Right lobe of liver (tissue), 6 donors: ENCODE measurements at regions not wholly inside any gene's neighbourhood (a gene's known extent, or its start where the extent isn't known, plus 50 kb on each side); places are given as distances from the start of the nearest gene placed in this dataset.

Experiments used
- ATAC-seq, 4 donors: fragments of 200-7000 bp; cut with Tn5 transposase; one replicate each; pipeline ENCODE4 v1.9.1; 2020; ENCODE audit warnings: mild to moderate bottlenecking in 4 of 4, moderate library complexity in 4 of 4
- DNase-seq, 3 donors: peaks; one replicate each; pipeline ENCODE4 v3.0.0-alpha.2; 2020
- H3K27ac ChIP-seq, 3 donors: fragments of 200-600 bp; one replicate each; pipeline ENCODE4 v1.8.0; 2022
- H3K27me3 ChIP-seq, 2 donors: fragments of 200-600 bp; one replicate each; pipeline ENCODE4 v1.8.0; 2022
- H3K36me3 ChIP-seq, 4 donors: fragments of 200-600 bp; sonication (generic) in 1 of 4; one replicate each; pipeline versions ENCODE4 v1.5.1 to v1.8.0; 2017 to 2022; ENCODE audit warnings: control low read depth in 1 of 4
- H3K4me1 ChIP-seq, 4 donors: fragments of 200-600 bp; sonication (generic) in 1 of 4; one replicate each; pipeline versions ENCODE4 v1.5.1 to v1.8.0; 2017 to 2022; ENCODE audit warnings: control low read depth in 1 of 4
- H3K4me3 ChIP-seq, 3 donors: fragments of 200-600 bp; one replicate each; pipeline ENCODE4 v1.8.0; 2022
- H3K9me3 ChIP-seq, 4 donors: fragments of 200-600 bp; sonication (generic) in 1 of 4; one replicate each; pipeline versions ENCODE4 v1.5.1 to v1.8.0; 2017 to 2022; ENCODE audit warnings: control low read depth in 1 of 4
- POLR2A ChIP-seq: fragments of 450-650 bp; IDR thresholded peaks from one replicate; pipeline ENCODE4 v1.6.1; 2017; ENCODE audit warnings: antibody characterized with exemption, mild to moderate bottlenecking
- WGBS: methylation state at CpG from one replicate; pipeline ENCODE4 v1.1.6; 2018; ENCODE audit warnings: low coverage, low lambda C conversion rate; ENCODE audit not compliant: insufficient coverage; ENCODE audit errors: missing lambda C conversion rate; 5-methylcytosine and 5-hydroxymethylcytosine counted together
- intact Hi-C, 2 donors: fragments of 100-400 bp; cut with DNase I; formaldehyde crosslinking; loops; one replicate each; pipeline versions ENCODE4 v1.11.2 to v1.14.1; 2022
- TF ChIP-seq, protein P1 (sequence below), 4 donors: fragments of 200-600 bp in 3 of 4; fragments of 450-650 bp in 1 of 4; IDR thresholded peaks; one replicate each; pipeline versions ENCODE4 v1.5.1 to v1.8.0; 2016 to 2022; ENCODE audit warnings: antibody characterized with exemption in 4 of 4, mild to moderate bottlenecking in 2 of 4
- donor health status: DM: no; HTN: yes; CAD: no.
- donor health status: DM: no; HTN: no; CAD: no.
- donor health status: DM: no; HTN: no; CAD: no.
- donor health status: DM: no; HTN: yes; CAD: no.
- donor health status: DM: no; HTN: yes; CAD: no.

- Histone ChIP-seq H3K27me3 (no peaks in the 10 kb centered on the region), H3K9me3 (no peaks in the 10 kb centered on the region), H3K27ac (no peak overlapping the region), H3K36me3 (no peaks in the 10 kb centered on the region), H3K4me1 (no peaks in the 10 kb centered on the region), H3K4me3 (no peak overlapping the region)
- ATAC-seq (no peak), DNase-seq (no peak)
- WGBS, result 68% methylated on average over 9 of the region's 16 CpGs
- no peak for TF ChIP-seq POLR2A
- TF ChIP-seq, protein P1, sequence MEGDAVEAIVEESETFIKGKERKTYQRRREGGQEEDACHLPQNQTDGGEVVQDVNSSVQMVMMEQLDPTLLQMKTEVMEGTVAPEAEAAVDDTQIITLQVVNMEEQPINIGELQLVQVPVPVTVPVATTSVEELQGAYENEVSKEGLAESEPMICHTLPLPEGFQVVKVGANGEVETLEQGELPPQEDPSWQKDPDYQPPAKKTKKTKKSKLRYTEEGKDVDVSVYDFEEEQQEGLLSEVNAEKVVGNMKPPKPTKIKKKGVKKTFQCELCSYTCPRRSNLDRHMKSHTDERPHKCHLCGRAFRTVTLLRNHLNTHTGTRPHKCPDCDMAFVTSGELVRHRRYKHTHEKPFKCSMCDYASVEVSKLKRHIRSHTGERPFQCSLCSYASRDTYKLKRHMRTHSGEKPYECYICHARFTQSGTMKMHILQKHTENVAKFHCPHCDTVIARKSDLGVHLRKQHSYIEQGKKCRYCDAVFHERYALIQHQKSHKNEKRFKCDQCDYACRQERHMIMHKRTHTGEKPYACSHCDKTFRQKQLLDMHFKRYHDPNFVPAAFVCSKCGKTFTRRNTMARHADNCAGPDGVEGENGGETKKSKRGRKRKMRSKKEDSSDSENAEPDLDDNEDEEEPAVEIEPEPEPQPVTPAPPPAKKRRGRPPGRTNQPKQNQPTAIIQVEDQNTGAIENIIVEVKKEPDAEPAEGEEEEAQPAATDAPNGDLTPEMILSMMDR (IDR thresholded peaks at IDR 0.05), result no peak
- intact Hi-C loops, result no loop called here
Observed at GRCh38 chr4:185086053-185086452, 57.0 kb upstream of the SLC25A4 start.

DNA sequence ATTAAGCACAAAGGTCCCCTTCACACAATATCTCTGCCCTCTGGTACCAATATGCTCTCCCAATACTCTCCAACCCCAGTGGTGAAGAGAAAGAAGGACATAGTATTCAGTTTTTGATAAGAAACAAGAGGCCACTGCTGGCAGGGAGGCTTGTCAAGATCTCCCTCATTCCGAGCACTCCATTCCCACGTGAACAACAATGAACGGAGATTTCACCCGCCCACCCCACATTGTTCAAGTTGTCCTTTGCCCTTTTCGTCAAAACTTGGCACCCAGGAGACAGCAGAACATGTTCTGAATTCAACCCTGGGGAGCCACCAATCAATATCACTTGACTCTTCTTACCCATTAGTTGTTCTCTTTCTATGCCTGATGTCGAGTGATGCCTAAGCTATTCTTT lies 54.2 kb upstream of the SLC25A4 start:
- DNase-seq, result no peak

DNA sequence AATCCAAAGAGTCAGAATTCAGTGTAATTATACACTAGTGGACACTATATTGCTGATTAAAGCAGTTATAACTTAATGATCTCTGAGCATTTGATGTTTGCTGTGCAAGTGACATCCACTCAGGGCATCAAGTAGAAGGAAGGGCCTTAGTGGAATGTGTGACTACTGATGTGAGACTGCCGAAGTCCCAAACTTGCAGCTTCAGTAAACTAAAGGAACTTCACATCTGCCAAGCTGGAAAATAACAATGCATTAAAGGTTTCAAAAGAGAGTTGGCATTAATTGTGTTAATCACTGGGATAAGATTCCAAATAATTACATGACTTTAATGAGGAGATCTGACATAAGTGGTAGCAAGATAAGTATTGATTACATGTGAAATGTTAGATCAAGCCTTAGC lies 52.5 kb upstream of the SLC25A4 start:
- H3K27me3 ChIP-seq, result no peaks in the 10 kb centered on the region
- no peaks in the 10 kb centered on the region for H3K36me3 ChIP-seq
- no peaks in the 10 kb centered on the region for H3K4me1 ChIP-seq
- 86% methylated on average over 1 of the region's 1 CpG for WGBS
- DNase-seq (no peak), ATAC-seq (no peak)
- no peak overlapping the region for H3K4me3 ChIP-seq
- TF ChIP-seq POLR2A, result no peak
- TF ChIP-seq, protein P1 (IDR thresholded peaks at IDR 0.05), result no peak
- intact Hi-C loops, result loop anchor here in 1 of 2 donors (5.0 kb wide), 1 partner anchor 48 kb away; no protein-coding TSS in a partner anchor
- no peak overlapping the region for H3K27ac ChIP-seq
- H3K9me3 ChIP-seq, result no peaks in the 10 kb centered on the region

More for the DNA sequence above, 54.2 kb upstream of the SLC25A4 start:
- Histone ChIP-seq H3K36me3 (no peaks in the 10 kb centered on the region), H3K27me3 (no peaks in the 10 kb centered on the region), H3K9me3 (no peaks in the 10 kb centered on the region), H3K27ac (no peak overlapping the region), H3K4me1 (no peaks in the 10 kb centered on the region), H3K4me3 (no peak overlapping the region)
- TF ChIP-seq, protein P1 (IDR thresholded peaks at IDR 0.05), result no peak
- no peak for TF ChIP-seq POLR2A
- peak in 3 of 4 donors; percentile 54 to 77 (median 63) for ATAC-seq
- intact Hi-C loops, result no loop called here
- WGBS, result 18% methylated on average over 6 of the region's 6 CpGs

DNA sequence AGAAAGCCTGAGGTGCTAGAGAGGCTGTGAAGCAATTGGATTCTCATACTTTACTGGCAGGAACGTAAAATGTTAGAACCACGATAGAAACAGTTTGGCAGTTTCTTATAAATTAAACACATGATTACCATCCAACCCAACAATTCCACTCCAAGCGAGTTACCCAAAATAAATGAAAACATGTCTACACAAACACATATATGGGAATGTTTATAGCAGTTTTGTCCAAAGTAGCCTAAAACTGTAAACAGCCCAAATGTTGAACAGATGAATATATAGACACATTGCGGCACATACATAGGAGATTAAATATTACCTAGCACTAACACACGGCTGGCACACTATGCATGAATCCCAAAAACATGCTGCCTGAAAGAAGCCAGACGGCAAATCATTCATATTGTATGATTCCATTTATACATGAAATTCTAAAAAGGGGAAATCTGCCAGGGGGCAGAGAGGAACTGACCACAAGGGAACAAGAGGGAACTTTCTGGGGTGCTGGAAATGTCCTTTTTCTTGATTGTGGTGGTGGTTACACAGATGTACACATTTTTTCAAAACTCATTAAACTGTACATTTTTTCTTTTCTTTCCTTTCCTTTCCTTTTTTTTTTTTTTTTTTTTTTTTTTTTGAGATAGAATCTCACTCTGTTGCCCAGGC lies 50.4 kb upstream of the SLC25A4 start:
- DNase-seq, result no peak
- no peak overlapping the region for H3K27ac ChIP-seq
- 87% methylated on average over 6 of the region's 6 CpGs for WGBS
- H3K36me3 ChIP-seq, result no peaks in the 10 kb centered on the region
- intact Hi-C loops, result loop anchor here in 1 of 2 donors (5.0 kb wide), 1 partner anchor 50 kb away; no protein-coding TSS in a partner anchor
- no peaks in the 10 kb centered on the region for H3K27me3 ChIP-seq
- ATAC-seq, result no peak
- TF ChIP-seq, protein P1 (IDR thresholded peaks at IDR 0.05), result no peak
- TF ChIP-seq POLR2A, result no peak
- peaks cover 0 to 4% (median 0%) of the 10 kb centered on the region in 4 donors for H3K4me1 ChIP-seq
- no peak overlapping the region for H3K4me3 ChIP-seq
- H3K9me3 ChIP-seq, result no peaks in the 10 kb centered on the region
